CD4-positive, alpha-beta T cell (primary cell): ENCODE measurements at regions not wholly inside any gene's neighbourhood (a gene's known extent, or its start where the extent isn't known, plus 50 kb on each side); places are given as distances from the start of the nearest gene placed in this dataset.

Experiments
- ATAC-seq: fragments of 200-7000 bp; cut with Tn5 transposase; one replicate; pipeline ENCODE4 v1.10.0; 2022; ENCODE audit warnings: mild to moderate bottlenecking; ENCODE audit not compliant: poor library complexity
- CTCF ChIA-PET: fragments of 350-600 bp; sonication (Branson Sonifier 250); formaldehyde crosslinking; loops from one replicate; lab custom pipeline; 2021; ENCODE audit warnings: antibody characterized with exemption, inconsistent platforms; lab: Charles Lee
- POLR2A ChIA-PET: fragments of 350-600 bp; sonication (Branson Sonifier 250); formaldehyde crosslinking; loops from one replicate; lab custom pipeline; 2021; ENCODE audit warnings: antibody characterized with exemption, inconsistent platforms; lab: Charles Lee
- DNase-seq, 14 experiments: peaks; one replicate each; pipeline ENCODE4 v3.0.0-alpha.2; 2013 to 2020; ENCODE audit warnings: mixed read lengths in 2 of 14
- H3K27ac ChIP-seq, 2 donors: one replicate each; pipeline versions ENCODE4 v1.5.1 to v1.7.0; 2013; ENCODE audit warnings: low read length in 2 of 2, low read depth in 1 of 2, mild to moderate bottlenecking in 1 of 2
- H3K27me3 ChIP-seq, 2 experiments: 1 replicate in 1 of 2; 2 replicates in 1 of 2; pipeline versions ENCODE4 v1.6.1 to v1.7.0; 2013; ENCODE audit warnings: low read length in 2 of 2, control low read depth in 1 of 2, mild to moderate bottlenecking in 1 of 2, moderate library complexity in 1 of 2; ENCODE audit not compliant: insufficient read depth in 2 of 2, control insufficient read depth in 1 of 2
- H3K36me3 ChIP-seq: one replicate; pipeline ENCODE4 v1.6.1; 2013; ENCODE audit warnings: low read length, control low read depth; ENCODE audit not compliant: insufficient read depth
- H3K4me1 ChIP-seq: one replicate; pipeline ENCODE4 v1.6.1; 2013; ENCODE audit warnings: low read length, control low read depth; ENCODE audit not compliant: insufficient read depth
- H3K4me3 ChIP-seq: one replicate; pipeline ENCODE4 v1.5.1; 2013; ENCODE audit warnings: mild to moderate bottlenecking, low read length, moderate library complexity
- H3K9me3 ChIP-seq, 2 experiments: 1 replicate in 1 of 2; 2 replicates in 1 of 2; pipeline versions ENCODE4 v1.6.1 to v1.7.0; 2013; ENCODE audit warnings: low read length in 2 of 2, mild to moderate bottlenecking in 2 of 2, control low read depth in 1 of 2, moderate library complexity in 1 of 2; ENCODE audit not compliant: control insufficient read depth in 1 of 2, insufficient read depth in 1 of 2
- H3K27ac Mint-ChIP-seq: one replicate; pipeline ENCODE4 v1.8.0; 2020; ENCODE audit warnings: mixed read lengths
- H3K27me3 Mint-ChIP-seq: one replicate; pipeline ENCODE4 v1.8.0; 2021; ENCODE audit warnings: mixed read lengths
- H3K36me3 Mint-ChIP-seq: one replicate; pipeline ENCODE4 v1.8.0; 2021; ENCODE audit warnings: low read depth, mixed read lengths
- H3K4me1 Mint-ChIP-seq: one replicate; pipeline ENCODE4 v1.8.0; 2021; ENCODE audit warnings: low read depth, mixed read lengths
- H3K4me3 Mint-ChIP-seq: one replicate; pipeline ENCODE4 v1.8.0; 2020; ENCODE audit warnings: mild to moderate bottlenecking, mixed read lengths
- H3K9me3 Mint-ChIP-seq: one replicate; pipeline ENCODE4 v1.8.0; 2020; ENCODE audit warnings: mixed read lengths
- intact Hi-C, 2 experiments: fragments of 100-400 bp; cut with DNase I in 1 of 2; cut with micrococcal nuclease in 1 of 2; formaldehyde crosslinking; loops; one replicate each; pipeline versions ENCODE4 v1.15.1 to v1.9.0; 2023 to 2025; cut with DNase I, micrococcal nuclease
- TF ChIP-seq, protein P1 (sequence below): fragments of 200-600 bp; IDR thresholded peaks from one replicate; pipeline ENCODE4 v1.8.0; 2022; ENCODE audit warnings: antibody characterized with exemption, mild to moderate bottlenecking

DNA sequence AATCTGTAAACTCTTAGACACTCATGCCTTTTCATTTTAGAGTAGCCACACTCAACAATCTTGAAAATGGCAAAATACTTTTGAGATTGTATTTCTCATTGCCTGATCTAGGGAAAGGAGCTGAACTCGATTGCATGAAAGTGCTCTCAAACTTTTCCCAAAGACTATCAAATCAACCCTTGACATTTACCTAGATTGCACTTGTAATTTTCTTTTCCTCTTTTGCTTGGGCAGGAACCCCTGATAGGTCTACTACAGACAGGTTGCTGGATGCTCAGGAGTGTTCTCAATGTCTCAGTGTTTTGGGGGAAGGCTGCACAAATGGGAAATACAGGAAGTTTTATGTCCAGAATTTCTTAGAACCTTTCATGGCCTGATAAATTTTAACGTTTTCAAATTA, 468.0 kb upstream of the GJE1 start:
- no peaks in the 10 kb centered on the region for H3K9me3 ChIP-seq
- H3K9me3 Mint-ChIP-seq = no peaks in the 10 kb centered on the region
- no peaks in the 10 kb centered on the region for H3K27me3 ChIP-seq
- peaks cover 5% of the 10 kb centered on the region for H3K27me3 Mint-ChIP-seq
- no peak overlapping the region for H3K4me3 Mint-ChIP-seq
- H3K4me1 ChIP-seq = no peaks in the 10 kb centered on the region
- no peak overlapping the region for H3K27ac Mint-ChIP-seq
- no peaks in the 10 kb centered on the region for H3K36me3 Mint-ChIP-seq
- intact Hi-C loops = no loop called here
- ATAC-seq (no peak), DNase-seq (no peak)
- CTCF ChIA-PET = no interaction called here
- TF ChIP-seq, protein P1, sequence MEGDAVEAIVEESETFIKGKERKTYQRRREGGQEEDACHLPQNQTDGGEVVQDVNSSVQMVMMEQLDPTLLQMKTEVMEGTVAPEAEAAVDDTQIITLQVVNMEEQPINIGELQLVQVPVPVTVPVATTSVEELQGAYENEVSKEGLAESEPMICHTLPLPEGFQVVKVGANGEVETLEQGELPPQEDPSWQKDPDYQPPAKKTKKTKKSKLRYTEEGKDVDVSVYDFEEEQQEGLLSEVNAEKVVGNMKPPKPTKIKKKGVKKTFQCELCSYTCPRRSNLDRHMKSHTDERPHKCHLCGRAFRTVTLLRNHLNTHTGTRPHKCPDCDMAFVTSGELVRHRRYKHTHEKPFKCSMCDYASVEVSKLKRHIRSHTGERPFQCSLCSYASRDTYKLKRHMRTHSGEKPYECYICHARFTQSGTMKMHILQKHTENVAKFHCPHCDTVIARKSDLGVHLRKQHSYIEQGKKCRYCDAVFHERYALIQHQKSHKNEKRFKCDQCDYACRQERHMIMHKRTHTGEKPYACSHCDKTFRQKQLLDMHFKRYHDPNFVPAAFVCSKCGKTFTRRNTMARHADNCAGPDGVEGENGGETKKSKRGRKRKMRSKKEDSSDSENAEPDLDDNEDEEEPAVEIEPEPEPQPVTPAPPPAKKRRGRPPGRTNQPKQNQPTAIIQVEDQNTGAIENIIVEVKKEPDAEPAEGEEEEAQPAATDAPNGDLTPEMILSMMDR = no peak
- no peak overlapping the region for H3K4me3 ChIP-seq
- POLR2A ChIA-PET = no interaction called here
- no peak overlapping the region for H3K27ac ChIP-seq
- H3K4me1 Mint-ChIP-seq = no peaks in the 10 kb centered on the region
- no peaks in the 10 kb centered on the region for H3K36me3 ChIP-seq

DNA sequence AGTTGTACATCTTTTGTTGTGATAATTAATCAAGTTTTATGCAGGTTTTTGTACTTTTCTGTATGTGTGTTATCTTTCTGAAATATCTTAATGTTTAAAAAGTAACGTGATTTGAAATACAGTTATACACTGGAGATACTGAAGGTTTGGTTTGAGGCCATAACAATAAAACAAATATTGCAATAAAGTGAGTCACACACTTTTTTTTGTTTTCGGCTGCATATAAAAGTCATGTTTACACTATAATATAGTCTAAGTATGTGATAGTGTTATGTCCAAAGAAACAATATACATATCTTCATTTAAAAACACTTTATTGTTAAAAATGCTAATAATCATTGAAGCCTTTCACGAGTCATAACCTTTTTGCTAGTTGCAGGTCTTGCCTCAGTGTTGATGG, 473.1 kb upstream of the GJE1 start:
- ChIA-PET POLR2A (no interaction called here), CTCF (no interaction called here)
- H3K4me3 Mint-ChIP-seq = no peak overlapping the region
- intact Hi-C loops = no loop called here
- no peaks in the 10 kb centered on the region for H3K4me1 ChIP-seq
- H3K9me3 Mint-ChIP-seq = no peaks in the 10 kb centered on the region
- H3K9me3 ChIP-seq = no peaks in the 10 kb centered on the region
- H3K27ac Mint-ChIP-seq = no peak overlapping the region
- H3K27ac ChIP-seq = no peak overlapping the region
- no peaks in the 10 kb centered on the region for H3K36me3 Mint-ChIP-seq
- no peaks in the 10 kb centered on the region for H3K27me3 ChIP-seq
- H3K4me3 ChIP-seq = no peak overlapping the region
- no peaks in the 10 kb centered on the region for H3K4me1 Mint-ChIP-seq
- H3K36me3 ChIP-seq = no peaks in the 10 kb centered on the region
- no peak for ATAC-seq
- TF ChIP-seq, protein P1 = no peak
- DNase-seq = no peak
- peaks cover 5% of the 10 kb centered on the region for H3K27me3 Mint-ChIP-seq

DNA sequence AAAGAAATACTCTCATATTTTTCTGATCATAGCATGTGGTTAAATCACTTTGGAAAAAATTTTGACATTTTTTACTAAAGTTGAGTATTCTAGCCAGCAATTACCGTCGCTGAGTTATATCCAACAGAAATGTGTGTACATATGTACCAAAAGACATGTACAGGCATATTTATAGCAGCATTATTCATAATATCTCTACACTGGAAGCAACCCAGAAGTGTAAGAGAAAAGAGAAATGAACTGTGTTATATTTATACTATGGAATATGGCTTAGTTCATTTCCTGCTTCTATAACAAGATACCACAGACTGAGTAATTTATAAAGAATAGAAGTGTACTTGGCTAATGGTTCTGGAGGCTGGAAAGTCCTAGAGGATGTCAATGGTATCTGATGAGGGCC, 474.0 kb upstream of the GJE1 start:
- Mint-ChIP-seq H3K9me3 (no peaks in the 10 kb centered on the region), H3K36me3 (no peaks in the 10 kb centered on the region), H3K27ac (no peak overlapping the region), H3K27me3 (peaks cover 14% of the 10 kb centered on the region), H3K4me3 (no peak overlapping the region), H3K4me1 (no peaks in the 10 kb centered on the region)
- POLR2A ChIA-PET = no interaction called here
- ATAC-seq (no peak), DNase-seq (no peak)
- Histone ChIP-seq H3K36me3 (no peaks in the 10 kb centered on the region), H3K27me3 (no peaks in the 10 kb centered on the region), H3K27ac (no peak overlapping the region), H3K4me1 (no peaks in the 10 kb centered on the region), H3K4me3 (no peak overlapping the region), H3K9me3 (no peaks in the 10 kb centered on the region)
- CTCF ChIA-PET = no interaction called here
- intact Hi-C loops = no loop called here
- TF ChIP-seq, protein P1 = no peak
